HG03439 (cell line): ENCODE measurements at regions not wholly inside any gene's neighbourhood (a gene's known extent, or its start where the extent isn't known, plus 50 kb on each side); places are given as distances from the start of the nearest gene placed in this dataset.

ENCODE experiments used
- ATAC-seq: cut with Tn5 transposase; IDR thresholded peaks from one replicate; pipeline ENCODE4 v1.9.1; 2021; ENCODE audit warnings: mild to moderate bottlenecking, moderate library complexity; ENCODE audit not compliant: unreplicated experiment

DNA sequence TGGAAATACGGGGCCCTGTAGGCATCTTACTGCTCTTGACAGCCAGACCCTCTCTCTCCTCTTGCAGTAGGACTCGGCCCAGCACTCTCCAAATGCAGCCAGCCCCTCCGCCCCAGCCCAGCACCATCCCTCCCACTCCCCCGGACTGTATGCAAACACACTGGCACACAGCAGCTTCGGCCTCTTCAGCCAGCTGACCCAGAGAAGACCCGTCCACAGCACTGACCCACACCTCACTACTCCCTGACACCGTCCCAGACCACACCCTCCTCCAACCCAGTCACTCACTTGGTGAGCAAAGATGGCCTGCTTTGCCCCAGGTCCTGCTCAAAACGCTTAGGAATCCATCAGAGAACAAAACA lies 164.6 kb downstream of the IGLL1 start:
- no peak for ATAC-seq

DNA sequence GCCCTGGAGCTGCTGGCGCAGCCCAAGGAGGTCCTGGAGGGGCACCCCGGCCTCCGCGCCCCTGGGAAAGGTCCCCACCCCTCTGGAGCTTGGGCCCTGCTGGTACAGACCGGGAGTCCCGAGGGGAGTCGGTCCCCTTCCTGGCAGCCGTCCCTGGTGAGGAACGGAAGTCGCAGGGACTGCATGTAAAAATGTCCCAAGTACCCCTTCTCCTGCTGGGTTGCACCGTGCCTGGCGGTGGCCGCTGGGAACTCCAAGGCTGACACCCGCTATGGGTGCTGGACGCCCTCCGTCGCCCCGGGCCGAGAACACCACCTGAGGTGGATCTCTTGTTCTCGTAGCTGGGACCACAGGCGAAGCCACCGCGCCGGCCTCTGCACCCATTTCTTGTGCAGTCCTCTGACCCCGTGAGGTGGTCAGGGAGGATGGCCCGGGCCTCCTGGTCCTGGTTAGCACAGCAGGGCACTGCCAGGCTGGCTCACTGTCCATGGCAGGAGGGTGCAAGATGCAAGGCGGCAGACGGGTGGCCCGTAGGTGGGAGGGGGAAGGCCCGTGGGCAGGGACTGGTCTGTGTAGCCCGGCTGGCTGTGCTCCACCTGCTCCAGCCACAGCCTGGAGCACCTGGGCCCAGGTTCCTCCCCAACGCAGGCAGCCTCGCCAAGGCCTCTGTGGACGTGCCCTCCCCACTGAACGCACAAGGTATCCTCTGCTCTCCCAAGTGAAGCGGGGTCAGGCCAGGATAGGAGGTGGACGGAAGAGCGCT lies 165.2 kb downstream of the IGLL1 start:
- no peak for ATAC-seq

DNA sequence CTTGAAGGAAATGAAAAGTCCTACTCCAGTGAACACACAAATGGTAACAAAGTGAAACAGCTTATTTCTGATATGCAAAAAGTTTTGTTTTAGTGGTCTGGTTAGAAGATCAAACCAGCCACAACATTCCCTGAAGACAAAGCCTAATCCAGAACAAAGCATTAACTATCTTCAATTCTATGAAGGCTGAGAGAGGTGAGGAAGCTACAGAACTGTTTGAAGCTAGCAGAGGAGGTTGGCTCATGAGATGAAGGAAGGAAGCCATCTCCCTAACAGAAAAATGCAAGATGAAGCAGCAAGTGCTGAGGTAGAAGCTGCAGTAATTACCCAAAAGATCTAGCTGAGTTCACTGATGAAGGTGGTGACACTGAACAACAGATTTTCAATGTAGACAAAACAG lies 168.4 kb downstream of the IGLL1 start:
- no peak for ATAC-seq

DNA sequence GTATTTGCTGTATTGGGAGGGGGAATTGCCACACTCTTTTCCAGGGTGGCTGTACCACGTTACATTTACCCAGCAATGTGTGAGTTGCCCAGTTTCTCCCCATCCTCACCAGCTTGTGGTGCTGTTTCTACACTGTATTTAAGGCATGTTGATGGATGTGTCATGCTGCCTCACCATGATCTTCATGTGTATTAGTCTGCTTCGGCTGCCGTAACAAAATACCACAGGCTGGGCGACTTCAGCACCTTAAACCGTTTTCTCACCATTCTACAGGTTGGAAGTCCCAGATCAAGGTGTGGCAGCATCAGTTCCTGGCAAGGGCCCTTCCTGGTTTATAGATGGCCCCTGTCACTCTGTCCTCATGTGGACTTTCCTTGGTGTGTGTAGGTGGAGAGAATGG lies 169.7 kb downstream of the IGLL1 start:
- ATAC-seq = no peak

DNA sequence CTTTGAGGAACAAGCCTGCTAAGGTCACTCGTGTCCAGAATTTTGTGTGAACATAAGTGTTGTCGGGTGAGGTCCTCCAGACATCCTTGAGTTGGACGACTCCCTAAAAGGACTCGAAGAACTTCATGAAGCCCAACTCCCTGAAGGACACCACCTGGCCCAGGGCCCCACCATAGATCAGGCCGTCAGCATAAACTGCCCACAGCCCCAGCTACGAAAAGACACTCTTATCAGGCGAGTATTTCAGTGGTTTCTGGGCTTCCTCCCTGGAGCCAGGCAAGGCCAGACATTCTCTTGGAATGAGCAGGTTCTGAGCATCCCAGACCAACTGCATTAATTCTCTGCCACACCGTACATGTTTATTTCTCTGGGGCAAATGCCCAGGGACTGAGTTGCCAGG lies 170.1 kb downstream of the IGLL1 start:
- no peak for ATAC-seq

DNA sequence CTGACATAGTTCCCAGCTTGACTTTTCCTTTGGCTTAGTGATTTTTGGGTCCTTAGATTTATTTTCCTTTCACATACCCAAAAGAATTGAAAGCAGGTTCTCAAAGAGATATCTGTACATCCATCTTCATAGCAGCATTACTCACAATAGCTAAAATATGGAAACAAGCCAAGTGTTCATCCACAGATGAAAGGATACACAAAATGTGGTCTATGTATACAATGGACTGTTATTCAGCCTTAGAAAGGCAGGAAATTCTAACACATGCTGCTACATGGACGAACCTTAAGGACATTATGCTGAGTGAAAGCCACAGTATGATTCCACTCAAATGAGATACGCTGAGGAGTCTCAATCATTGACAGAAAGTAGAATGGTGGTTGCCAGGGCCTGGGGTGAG lies 171.8 kb downstream of the IGLL1 start:
- ATAC-seq = no peak

DNA sequence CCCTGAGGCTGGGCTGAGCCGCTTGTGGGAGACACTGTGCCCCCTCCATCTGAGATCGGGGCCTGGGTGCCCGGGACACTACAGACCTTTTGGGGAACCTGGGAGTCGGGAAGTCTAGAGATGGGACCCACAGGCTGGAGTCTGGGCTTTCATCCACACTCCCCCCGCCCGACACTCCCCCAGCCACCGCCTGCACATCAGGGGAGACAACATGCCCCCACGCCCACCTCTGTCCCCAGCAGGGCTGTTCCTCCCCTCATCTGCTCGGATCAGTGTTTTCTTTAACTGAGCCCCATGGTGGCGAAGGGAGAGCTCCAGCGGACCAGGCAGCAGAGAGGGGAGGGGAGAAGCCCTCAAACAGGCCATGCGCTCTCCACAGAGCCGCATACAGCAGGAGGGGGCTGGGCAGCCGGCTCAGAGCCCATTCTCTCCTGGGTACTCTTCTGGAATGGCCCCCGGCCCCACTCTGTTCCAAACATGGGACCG lies 174.7 kb downstream of the IGLL1 start:
- no peak for ATAC-seq

DNA sequence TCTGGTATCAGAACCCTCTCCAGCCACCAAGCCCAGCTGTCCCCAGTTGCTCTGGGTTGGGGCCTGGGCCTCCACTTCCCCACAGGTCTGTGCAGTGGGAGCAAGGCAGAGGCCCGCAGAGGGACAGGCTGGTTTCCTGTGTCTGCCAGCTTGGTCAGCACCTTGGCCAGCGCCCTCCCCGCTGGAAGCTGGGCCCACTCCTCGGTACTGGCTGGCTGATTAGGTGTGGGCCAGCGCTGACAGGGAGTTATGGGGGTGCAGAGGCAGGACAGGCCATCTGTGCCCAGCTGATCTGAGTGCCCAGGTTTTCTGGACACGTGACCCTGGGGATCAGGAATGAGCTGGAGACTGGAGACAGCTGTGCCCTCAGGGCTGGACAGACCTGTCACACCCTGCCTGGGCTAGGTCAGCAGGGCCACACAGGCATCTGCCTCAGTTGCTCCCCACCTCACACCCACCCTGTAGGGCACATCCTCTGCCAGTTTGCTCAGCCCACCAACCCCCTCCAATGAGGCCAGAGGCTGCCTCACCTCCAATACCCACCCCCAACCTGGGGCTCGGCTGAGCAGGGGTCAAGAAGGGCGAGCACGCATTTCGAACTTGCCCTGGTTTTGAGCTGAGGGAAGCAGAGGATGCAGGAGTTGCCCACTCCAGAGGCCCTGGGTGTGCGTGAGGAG lies 175.3 kb downstream of the IGLL1 start:
- ATAC-seq = no peak

DNA sequence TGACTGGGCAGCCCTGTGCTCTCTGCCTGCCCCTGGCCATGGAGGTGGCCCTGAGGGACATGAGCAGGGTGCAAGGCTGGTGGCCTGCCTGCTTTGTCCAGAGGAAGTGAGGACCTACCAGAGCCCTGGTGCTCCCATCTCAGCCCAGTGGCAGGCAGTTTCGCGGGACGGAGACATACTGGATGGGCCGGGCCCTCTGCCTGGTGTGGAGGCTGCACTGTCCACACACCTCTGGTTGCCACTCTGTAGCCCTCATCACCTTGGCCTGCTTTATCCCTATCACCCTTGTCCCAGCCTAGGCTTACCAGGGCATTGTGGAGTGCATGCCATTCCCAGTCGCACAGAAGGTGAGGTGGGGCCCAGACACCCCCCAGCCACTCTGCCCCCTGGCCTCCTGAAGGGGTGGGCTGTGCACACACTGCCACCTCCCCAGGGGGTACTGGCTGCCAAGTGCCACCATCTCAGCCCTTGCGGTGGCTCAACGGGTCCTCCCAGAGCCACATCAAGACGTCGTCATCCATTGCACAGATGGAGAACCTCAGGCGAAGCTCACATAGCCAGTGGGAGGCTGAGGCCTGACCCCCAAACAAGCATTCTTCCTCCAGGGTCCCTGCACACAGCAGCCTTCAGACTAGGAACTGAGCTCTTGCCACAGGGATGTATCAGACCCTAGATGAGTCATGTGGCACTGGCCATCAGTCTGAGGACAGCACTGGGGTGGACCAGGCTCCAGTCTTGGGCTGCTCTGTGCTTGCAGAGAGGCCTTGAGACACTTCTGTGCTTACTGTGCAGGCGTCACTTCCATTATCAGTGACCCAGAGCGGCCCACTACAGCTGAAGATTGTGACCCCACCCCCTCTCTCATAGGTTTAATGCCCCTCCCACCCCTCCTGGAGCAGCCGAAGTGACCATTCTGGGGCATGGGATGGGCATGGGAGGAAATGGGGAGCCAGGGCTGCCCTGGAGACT lies 176.1 kb downstream of the IGLL1 start:
- ATAC-seq = no peak

DNA sequence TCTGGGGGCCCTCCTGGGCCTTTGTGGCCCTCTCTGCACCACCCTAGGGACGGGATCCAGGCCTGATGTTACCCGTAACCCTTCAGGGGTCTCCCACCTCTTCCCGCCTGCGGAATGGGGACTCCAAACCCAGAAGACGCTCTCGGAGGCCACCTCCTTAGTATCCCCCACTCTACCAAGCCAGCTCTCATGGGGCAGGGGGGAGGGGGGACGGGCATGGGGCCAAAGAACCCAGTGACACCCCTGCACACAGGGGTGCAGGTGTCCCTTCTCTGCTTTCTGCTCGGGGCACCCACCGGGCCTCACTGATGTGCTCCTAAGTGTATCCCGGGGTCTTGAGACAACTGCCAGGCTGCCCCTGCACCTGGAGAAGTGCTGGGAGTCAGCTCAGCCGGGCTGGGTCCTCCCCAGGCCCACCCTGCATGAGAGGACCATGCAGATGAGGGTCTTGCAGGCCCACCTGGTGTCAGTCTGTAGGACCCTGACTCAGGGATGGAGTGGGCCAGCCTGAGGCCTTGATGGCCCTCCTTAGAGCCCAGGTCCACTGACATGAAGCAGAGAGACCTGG lies 176.9 kb downstream of the IGLL1 start:
- ATAC-seq = no peak

DNA sequence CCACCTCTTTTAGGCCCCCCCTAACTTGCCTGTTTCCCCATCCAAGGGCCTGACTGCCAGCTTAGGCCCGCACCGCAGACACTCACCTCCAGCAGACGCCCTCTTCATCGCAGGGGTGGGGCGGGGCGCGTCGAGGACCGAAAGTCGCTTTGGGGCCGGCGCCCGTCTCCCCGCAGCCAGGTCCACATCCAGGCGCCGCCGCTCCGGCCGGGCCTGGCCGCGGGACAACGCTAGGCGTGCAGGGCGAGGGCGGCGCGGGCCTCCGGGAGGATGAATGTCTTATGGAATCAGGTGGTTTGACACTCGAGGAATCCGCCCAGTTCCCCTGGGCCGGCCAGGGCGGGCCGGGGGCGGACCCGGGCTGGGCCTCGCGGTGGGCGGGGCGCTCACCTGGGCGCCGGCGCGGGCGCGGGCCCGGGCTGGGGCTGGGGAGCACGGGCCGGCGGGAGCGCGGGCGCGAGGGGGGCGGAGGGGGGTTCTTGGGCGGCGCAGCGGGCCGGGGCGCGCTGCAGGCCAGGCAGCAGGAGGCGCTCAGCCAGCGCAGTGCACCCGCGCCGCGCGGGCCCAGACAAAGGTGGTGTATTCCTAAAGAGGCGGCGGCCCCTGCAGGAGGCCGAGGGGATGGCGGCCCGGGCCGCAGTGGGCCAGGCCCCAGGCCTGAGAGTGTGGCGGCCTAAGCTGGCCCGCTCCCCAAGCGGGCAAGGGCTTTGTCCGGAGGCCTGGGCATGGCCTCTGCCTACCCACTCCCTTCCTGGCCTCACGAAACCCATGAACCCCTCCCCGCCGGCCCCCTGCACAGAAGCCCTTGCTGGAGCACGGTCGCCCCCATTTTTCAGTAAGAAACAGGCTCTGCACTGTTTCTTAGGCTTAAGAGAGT lies 177.6 kb downstream of the IGLL1 start:
- ATAC-seq = peak; percentile 54

DNA sequence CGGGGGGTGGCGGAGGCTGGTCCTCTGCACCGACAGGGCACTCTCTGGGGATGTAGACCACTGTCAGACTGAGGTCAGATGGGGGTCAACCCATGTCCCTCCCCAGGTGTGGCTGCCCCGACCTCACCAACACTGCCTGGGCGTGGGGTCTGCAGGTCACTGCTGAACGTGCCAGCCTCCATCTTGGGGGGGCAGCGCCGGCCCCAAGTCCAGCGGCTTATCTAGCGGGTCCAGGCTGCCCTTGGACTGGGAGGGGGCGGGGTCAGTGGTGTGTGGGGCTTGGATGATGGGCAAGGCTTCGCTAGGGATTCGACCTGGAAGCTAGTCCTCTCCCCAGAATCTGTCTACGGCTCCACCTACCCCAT lies 178.2 kb downstream of the IGLL1 start:
- no peak for ATAC-seq

DNA sequence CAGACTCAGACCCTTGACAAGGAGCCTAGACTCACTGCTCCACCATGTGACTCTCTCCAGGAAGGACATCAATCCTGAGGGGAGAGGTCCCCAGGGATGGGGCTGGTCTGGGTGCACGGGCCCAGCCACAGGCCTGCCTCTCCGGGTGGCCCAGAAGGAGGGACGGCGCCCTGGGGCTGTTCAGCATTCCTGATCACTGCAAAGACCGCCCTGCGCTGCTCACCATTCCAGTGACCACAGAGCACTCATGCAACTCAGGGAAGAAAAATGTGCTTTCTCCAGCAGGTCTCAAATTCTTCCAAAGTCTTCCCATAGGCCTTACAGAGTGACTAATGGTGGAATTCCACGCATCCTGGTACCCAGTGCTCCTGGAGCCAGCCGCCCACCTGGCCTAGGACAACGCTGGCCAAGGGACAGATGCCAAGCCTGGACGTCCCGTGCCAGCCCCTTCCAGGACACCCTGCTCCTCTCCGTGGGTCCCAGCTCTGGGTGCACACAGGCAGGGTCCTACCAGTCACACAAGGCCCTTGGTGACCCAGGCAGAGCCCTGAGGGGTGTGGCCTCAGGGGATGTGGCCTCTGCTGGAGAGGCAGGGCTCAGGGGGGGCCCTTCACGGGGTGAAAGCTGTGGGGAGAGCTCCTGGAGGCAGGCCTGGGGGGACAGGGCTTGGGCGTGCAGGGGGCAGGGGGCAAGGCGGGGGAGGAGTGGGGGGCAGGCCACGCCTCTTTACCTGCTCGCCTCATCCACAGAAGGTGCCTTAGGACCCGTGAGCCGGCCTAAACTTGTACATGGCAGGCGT lies 178.8 kb downstream of the IGLL1 start:
- no peak for ATAC-seq

DNA sequence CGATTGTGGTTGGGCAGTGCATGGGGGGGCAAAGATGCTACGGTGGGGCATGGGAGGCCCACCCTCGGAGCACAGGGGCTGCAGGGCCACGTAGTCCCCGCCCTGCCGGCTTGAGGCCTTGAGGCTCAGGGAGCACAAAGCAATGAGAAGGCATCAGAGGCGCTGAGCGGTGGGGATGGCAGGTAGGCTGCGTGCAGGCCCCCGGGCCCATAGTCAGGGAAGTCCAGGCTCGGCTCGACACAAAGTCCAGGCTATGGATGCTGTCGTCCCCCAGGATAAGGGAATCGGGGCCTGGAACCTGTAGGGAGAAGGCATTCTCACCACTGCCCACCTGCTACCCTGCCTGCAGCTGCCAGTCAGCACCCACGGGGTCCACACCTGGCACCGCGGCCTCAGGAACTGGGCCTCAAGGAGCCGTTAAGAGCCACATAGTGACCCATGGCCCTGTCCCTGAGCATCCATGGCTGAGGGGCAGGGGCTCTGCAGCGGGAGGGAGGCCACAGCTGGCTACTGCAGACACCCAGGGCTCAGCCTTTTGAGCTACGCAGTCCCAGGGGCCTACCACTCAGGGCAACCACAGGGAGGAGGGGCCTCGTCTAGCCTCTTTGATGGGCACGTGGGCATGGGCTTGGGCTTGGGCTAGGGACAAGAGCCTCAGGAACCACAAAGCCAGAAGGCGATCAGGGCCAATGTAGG lies 179.7 kb downstream of the IGLL1 start:
- ATAC-seq = no peak

DNA sequence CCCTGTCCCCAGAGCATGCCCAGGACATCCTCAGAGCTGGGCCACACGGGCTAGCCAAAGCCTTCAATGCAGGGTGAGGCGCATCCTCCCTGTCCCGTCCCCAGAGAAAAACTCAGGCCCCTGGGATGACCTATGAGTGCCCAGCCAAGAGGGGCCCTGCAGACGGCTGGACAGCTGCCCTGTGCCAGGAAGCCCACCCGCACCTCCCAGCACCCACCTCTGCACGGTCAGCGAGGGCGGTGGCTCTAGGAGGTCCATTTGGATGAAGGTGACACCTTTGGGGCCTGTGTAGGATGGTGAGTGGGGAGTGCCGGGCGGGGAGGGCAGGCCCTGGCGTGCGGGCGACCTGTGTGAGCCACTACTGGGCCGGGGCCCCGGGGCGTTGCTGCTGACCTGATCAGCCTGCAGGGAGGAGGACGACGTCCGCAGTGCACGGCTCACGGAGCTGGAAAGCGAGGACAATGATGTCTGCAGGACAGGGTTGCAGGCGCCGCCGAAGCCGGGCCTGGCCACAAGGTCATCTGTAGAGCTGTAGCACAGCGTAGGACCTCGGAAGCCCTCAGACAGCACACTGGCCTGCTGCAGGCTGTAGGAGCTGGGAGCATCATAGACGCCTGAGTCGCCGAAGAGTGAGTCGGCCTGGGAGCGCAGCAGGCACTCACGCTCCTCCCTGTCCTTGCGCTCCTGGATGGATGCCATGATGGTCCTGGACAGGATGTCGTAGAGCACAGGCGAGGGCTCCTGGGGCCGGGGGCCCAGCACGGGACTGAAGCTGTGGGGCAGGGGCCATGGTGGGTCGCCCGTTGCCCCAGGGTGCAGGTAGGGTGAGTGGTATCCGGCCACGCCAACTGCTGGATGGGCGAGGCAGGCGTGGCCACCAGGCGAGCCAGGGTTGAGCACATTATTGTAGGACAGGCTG lies 180.5 kb downstream of the IGLL1 start:
- ATAC-seq = no peak

DNA sequence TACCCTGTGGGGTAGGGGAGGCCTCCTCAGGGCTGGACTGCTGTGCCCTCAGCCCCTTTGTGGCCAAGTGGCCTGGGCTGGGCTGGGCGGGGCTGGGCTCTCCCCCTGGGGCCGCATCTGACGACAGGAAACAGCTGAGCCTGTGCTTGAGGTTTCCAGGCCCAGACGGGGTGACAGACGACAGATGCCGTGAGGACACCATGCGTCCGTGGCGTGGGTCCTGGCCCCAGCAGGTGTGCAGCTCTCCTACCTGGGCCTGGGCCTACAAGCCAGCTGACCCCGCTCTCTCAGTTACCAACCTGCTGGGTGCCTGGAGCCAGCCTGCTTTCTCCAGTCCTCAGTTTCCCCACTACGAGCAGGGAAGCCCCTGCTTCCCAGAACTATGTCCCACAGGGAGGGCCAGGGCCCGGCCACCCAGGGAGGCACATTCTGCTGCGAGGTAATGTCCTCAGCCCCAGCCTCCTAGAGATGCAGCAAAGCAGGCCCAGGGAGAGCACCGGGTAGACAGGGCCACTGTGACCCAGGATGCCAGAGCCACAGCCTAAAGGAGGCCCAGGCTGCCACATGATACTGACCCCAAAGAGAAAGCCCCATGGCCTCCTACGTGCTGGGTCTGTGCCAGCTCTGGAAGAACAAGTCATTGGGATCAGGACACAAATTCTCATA lies 181.3 kb downstream of the IGLL1 start:
- ATAC-seq = no peak
